ENCODE measurements at regions not wholly inside any gene's neighbourhood (a gene's known extent, or its start where the extent isn't known, plus 50 kb on each side); places are given as distances from the start of the nearest gene placed in this dataset.
A peak's percentile ranks its signal among the peaks of the same experiment; 100 is the strongest.

GRCh38 chr5:124650147-124650561, 96.3 kb downstream of the ZNF608 start:
- TF ChIP-seq SOX13 (IDR thresholded peaks at IDR 0.05) (no peak), SOX13 (CRISPR knock-in tag; conservative IDR thresholded peaks at IDR 0.05 in 1 of 2, IDR thresholded peaks at IDR 0.05 in 1 of 2) (0 out of 4 replicates have a peak, but pooled peaks of 1 of the 2 experiments have one; percentile 11), ZSCAN31 (CRISPR knock-in tag; IDR thresholded peaks at IDR 0.05; ENCODE audit: low read depth) (no peak)
- DNase-seq (ENCODE audit: low spot score) (no peak), ATAC-seq (no peak), FAIRE-seq (no peak)
- in situ Hi-C loops (cut with HindIII; ENCODE audit: extremely low pct_ligation_motif_present, low pct_unique_long_range_greater_than_20kb): loop anchor here (25.0 kb wide), 1 partner anchor 363 kb away; no protein-coding TSS in a partner anchor
- no peak overlapping the region for H3K9ac ChIP-seq (ENCODE audit: insufficient read depth, low read depth, low read length)
- peaks cover 81% of the 10 kb centered on the region for H3K4me1 ChIP-seq (ENCODE audit: insufficient read depth, low read length)
- H3K79me2 ChIP-seq (ENCODE audit: insufficient read depth, low read length): no peaks in the 10 kb centered on the region
- H3K4me3 ChIP-seq (replicated peaks in 1 of 3; ENCODE audit: insufficient read depth in 1 of 3, low read depth in 2 of 3, low read length in 3 of 3): no peak overlapping the region
- CTCF ChIA-PET (ENCODE audit: low intra/inter-chr PET ratio, low total read pairs): no interaction called here
- BruUV-seq (replicated peaks): no TSS peak
- H3K4me2 ChIP-seq (ENCODE audit: low read depth, low read length): no peak overlapping the region
- POLR2A ChIA-PET: interaction anchor here (1.0 kb wide), 1 partner anchor 21 kb away, joined by 3 read pairs; no protein-coding TSS in a partner anchor
- no peaks in the 10 kb centered on the region for H4K20me1 ChIP-seq (ENCODE audit: insufficient read depth, low read length)
- H3K27me3 ChIP-seq (ENCODE audit: control insufficient read depth in 1 of 2, insufficient read depth in 2 of 2, low read length in 2 of 2): no peaks in the 10 kb centered on the region
- no peaks in the 10 kb centered on the region for H3K9me3 ChIP-seq (ENCODE audit: low read length)
- 23% methylated on average over 4 of the region's 4 CpGs for whole genome bisulfite sequencing (ENCODE audit: low lambda C conversion rate)
- H3K27ac ChIP-seq (ENCODE audit: extremely low read length, insufficient read depth, low read length): no peak overlapping the region
- intact Hi-C loops (cut with micrococcal nuclease; ENCODE audit: unreplicated experiment): no loop called here
- H2AFZ ChIP-seq (ENCODE audit: low read length): no peak overlapping the region
- H3K36me3 ChIP-seq (replicated peaks in 1 of 2; ENCODE audit: control insufficient read depth in 1 of 2, insufficient read depth in 2 of 2, low read length in 2 of 2): no peaks in the 10 kb centered on the region

GRCh38 chr5:124649491-124650146, 96.8 kb downstream of the ZNF608 start:
- Histone ChIP-seq H2AFZ (ENCODE audit: low read length) (no peak overlapping the region), H3K4me2 (ENCODE audit: low read depth, low read length) (peak overlapping the region; percentile 10; the same call in 1 of the 2 replicates), H3K9ac (ENCODE audit: insufficient read depth, low read depth, low read length) (no peak overlapping the region), H3K36me3 (replicated peaks in 1 of 2; ENCODE audit: control insufficient read depth in 1 of 2, insufficient read depth in 2 of 2, low read length in 2 of 2) (no peaks in the 10 kb centered on the region), H3K27ac (ENCODE audit: extremely low read length, insufficient read depth, low read length) (no peak overlapping the region), H4K20me1 (ENCODE audit: insufficient read depth, low read length) (no peaks in the 10 kb centered on the region), H3K27me3 (ENCODE audit: control insufficient read depth in 1 of 2, insufficient read depth in 2 of 2, low read length in 2 of 2) (no peaks in the 10 kb centered on the region), H3K79me2 (ENCODE audit: insufficient read depth, low read length) (no peaks in the 10 kb centered on the region), H3K4me1 (ENCODE audit: insufficient read depth, low read length) (peaks cover 80% of the 10 kb centered on the region), H3K9me3 (ENCODE audit: low read length) (no peaks in the 10 kb centered on the region), H3K4me3 (replicated peaks in 1 of 3; ENCODE audit: insufficient read depth in 1 of 3, low read depth in 2 of 3, low read length in 3 of 3) (no peak overlapping the region)
- DNase-seq (ENCODE audit: low spot score) (no peak), ATAC-seq (no peak), FAIRE-seq (no peak)
- in situ Hi-C loops (cut with HindIII; ENCODE audit: extremely low pct_ligation_motif_present, low pct_unique_long_range_greater_than_20kb): loop anchor here (25.0 kb wide), 1 partner anchor 362 kb away; no protein-coding TSS in a partner anchor
- 65% methylated on average over 11 of the region's 11 CpGs for WGBS (ENCODE audit: low lambda C conversion rate)
- POLR2A ChIA-PET: no interaction called here
- intact Hi-C loops (cut with micrococcal nuclease; ENCODE audit: unreplicated experiment): no loop called here
- CTCF ChIA-PET (ENCODE audit: low intra/inter-chr PET ratio, low total read pairs): no interaction called here
- no TSS peak for BruUV-seq (replicated peaks)
- TF ChIP-seq ARID3A (IDR thresholded peaks at IDR 0.05; ENCODE audit: low read depth, low read length) (no peak), DDIT3 (CRISPR knock-in tag; IDR thresholded peaks at IDR 0.05) (no peak), ZNF224 (CRISPR knock-in tag; IDR thresholded peaks at IDR 0.05) (no peak), NCOA1 (CRISPR knock-in tag; IDR thresholded peaks at IDR 0.05) (no peak), SMARCE1 (IDR thresholded peaks at IDR 0.05; ENCODE audit: borderline replicate concordance) (no peak), U2AF1 (optimal IDR thresholded peaks at IDR 0.05; ENCODE audit: low read depth, low read length) (no peak), ZNF142 (CRISPR knock-in tag; IDR thresholded peaks at IDR 0.05) (no peak)
